Activated naive CD8-positive, alpha-beta T cell (primary cell): ENCODE measurements at regions not wholly inside any gene's neighbourhood (a gene's known extent, or its start where the extent isn't known, plus 50 kb on each side); places are given as distances from the start of the nearest gene placed in this dataset.

ENCODE experiments used
- H3K27ac Mint-ChIP-seq: one replicate; pipeline ENCODE4 v1.8.0; 2021; ENCODE audit warnings: mixed read lengths
- H3K27me3 Mint-ChIP-seq: one replicate; pipeline ENCODE4 v1.8.0; 2021; ENCODE audit warnings: mixed read lengths
- H3K36me3 Mint-ChIP-seq: one replicate; pipeline ENCODE4 v1.8.0; 2021; ENCODE audit warnings: mixed read lengths
- H3K4me1 Mint-ChIP-seq: one replicate; pipeline ENCODE4 v1.8.0; 2021; ENCODE audit warnings: low read depth, mixed read lengths
- H3K4me3 Mint-ChIP-seq: one replicate; pipeline ENCODE4 v1.8.0; 2021; ENCODE audit warnings: mild to moderate bottlenecking, mixed read lengths
- H3K9me3 Mint-ChIP-seq: one replicate; pipeline ENCODE4 v1.8.0; 2021; ENCODE audit warnings: low read depth, mixed read lengths

DNA sequence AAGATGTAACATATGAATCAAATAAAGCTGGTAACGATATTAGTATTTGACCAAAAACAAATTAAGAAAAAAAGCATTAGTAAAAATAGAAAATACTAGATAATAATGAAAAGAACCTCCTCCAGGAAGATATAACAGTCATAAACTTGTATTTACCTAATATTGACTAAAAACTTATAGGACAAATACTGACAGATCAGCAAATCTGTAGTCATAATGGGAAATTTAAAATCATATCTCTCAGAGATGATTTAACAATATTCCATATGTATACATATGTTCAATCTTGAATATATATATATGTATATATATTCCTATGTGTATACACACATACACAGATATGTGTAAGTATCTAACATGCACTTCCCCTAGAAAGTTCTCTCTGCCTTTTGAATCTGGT is 52.0 kb upstream of the FGGY start:
- Mint-ChIP-seq H3K9me3 (peaks cover 5% of the 10 kb centered on the region), H3K27me3 (peaks cover 1% of the 10 kb centered on the region), H3K27ac (no peak overlapping the region), H3K36me3 (peaks cover 2% of the 10 kb centered on the region), H3K4me3 (no peak overlapping the region), H3K4me1 (peaks cover 5% of the 10 kb centered on the region)
